ENCODE measurements at regions not wholly inside any gene's neighbourhood (a gene's known extent, or its start where the extent isn't known, plus 50 kb on each side); places are given as distances from the start of the nearest gene placed in this dataset.

- H3K27ac ChIP-seq (ENCODE audit: control insufficient read depth, insufficient read depth, low read length) = no peak overlapping the region
- H2AFZ ChIP-seq (ENCODE audit: control insufficient read depth, low read length) = no peak overlapping the region
- H3K9ac ChIP-seq (ENCODE audit: control insufficient read depth, extremely low read depth, insufficient read depth, low read length) = no peak overlapping the region
- no peaks in the 10 kb centered on the region for H3K79me2 ChIP-seq (ENCODE audit: control insufficient read depth, insufficient read depth, low read length)
- no peak for DNase-seq (ENCODE audit: low read depth, low spot score)
- no peaks in the 10 kb centered on the region for H3K36me3 ChIP-seq (ENCODE audit: control insufficient read depth in 2 of 2, extremely low read depth in 1 of 2, insufficient read depth in 2 of 2, low read length in 2 of 2)
- no peak for FAIRE-seq
- no peak overlapping the region for H3K4me2 ChIP-seq (ENCODE audit: control insufficient read depth, extremely low read depth, insufficient read depth, low read depth, low read length)
- no peak overlapping the region for H3K4me3 ChIP-seq (ENCODE audit: control insufficient read depth in 2 of 3, extremely low read depth in 1 of 3, insufficient read depth in 2 of 3, low read depth in 1 of 3, low read length in 3 of 3)
- no peaks in the 10 kb centered on the region for H3K9me1 ChIP-seq (ENCODE audit: control insufficient read depth, extremely low read depth, insufficient read depth, low read length)
- H4K20me1 ChIP-seq (ENCODE audit: control insufficient read depth, extremely low read depth, insufficient read depth, low read length) = no peaks in the 10 kb centered on the region
- dilution Hi-C loops (cut with MboI; ENCODE audit: extremely low pct_ligation_motif_present, low sequenced_read_pairs) = no loop called here
- no peaks in the 10 kb centered on the region for H3K27me3 ChIP-seq (ENCODE audit: control insufficient read depth, extremely low read depth, insufficient read depth, low read length)
- no peaks in the 10 kb centered on the region for H3K4me1 ChIP-seq (ENCODE audit: control insufficient read depth, extremely low read depth, insufficient read depth, low read length)
- TF ChIP-seq, protein P1, sequence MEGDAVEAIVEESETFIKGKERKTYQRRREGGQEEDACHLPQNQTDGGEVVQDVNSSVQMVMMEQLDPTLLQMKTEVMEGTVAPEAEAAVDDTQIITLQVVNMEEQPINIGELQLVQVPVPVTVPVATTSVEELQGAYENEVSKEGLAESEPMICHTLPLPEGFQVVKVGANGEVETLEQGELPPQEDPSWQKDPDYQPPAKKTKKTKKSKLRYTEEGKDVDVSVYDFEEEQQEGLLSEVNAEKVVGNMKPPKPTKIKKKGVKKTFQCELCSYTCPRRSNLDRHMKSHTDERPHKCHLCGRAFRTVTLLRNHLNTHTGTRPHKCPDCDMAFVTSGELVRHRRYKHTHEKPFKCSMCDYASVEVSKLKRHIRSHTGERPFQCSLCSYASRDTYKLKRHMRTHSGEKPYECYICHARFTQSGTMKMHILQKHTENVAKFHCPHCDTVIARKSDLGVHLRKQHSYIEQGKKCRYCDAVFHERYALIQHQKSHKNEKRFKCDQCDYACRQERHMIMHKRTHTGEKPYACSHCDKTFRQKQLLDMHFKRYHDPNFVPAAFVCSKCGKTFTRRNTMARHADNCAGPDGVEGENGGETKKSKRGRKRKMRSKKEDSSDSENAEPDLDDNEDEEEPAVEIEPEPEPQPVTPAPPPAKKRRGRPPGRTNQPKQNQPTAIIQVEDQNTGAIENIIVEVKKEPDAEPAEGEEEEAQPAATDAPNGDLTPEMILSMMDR (optimal IDR thresholded peaks at IDR 0.05 in 1 of 3, IDR thresholded peaks at IDR 0.05 in 1 of 3, conservative IDR thresholded peaks at IDR 0.05 in 1 of 3; ENCODE audit: extremely low read depth in 1 of 3, insufficient read depth in 2 of 3, low read length in 3 of 3) = no peak
- TF ChIP-seq EZH2 (IDR thresholded peaks at IDR 0.05; ENCODE audit: low read length) = no peak
- H3K9me3 ChIP-seq (ENCODE audit: control insufficient read depth, low read depth, low read length) = no peaks in the 10 kb centered on the region
Observed at GRCh38 chr7:24463474-24463873, 109.8 kb upstream of the PALS2 start.

- Histone ChIP-seq H3K9ac (ENCODE audit: control insufficient read depth, extremely low read depth, insufficient read depth, low read length) (no peak overlapping the region), H3K4me3 (ENCODE audit: control insufficient read depth in 2 of 3, extremely low read depth in 1 of 3, insufficient read depth in 2 of 3, low read depth in 1 of 3, low read length in 3 of 3) (no peak overlapping the region), H2AFZ (ENCODE audit: control insufficient read depth, low read length) (no peak overlapping the region), H3K79me2 (ENCODE audit: control insufficient read depth, insufficient read depth, low read length) (no peaks in the 10 kb centered on the region), H3K4me2 (ENCODE audit: control insufficient read depth, extremely low read depth, insufficient read depth, low read depth, low read length) (no peak overlapping the region), H3K4me1 (ENCODE audit: control insufficient read depth, extremely low read depth, insufficient read depth, low read length) (no peaks in the 10 kb centered on the region), H3K27me3 (ENCODE audit: control insufficient read depth, extremely low read depth, insufficient read depth, low read length) (no peaks in the 10 kb centered on the region), H3K9me3 (ENCODE audit: control insufficient read depth, low read depth, low read length) (no peaks in the 10 kb centered on the region), H3K36me3 (ENCODE audit: control insufficient read depth in 2 of 2, extremely low read depth in 1 of 2, insufficient read depth in 2 of 2, low read length in 2 of 2) (no peaks in the 10 kb centered on the region), H4K20me1 (ENCODE audit: control insufficient read depth, extremely low read depth, insufficient read depth, low read length) (no peaks in the 10 kb centered on the region), H3K27ac (ENCODE audit: control insufficient read depth, insufficient read depth, low read length) (no peak overlapping the region), H3K9me1 (ENCODE audit: control insufficient read depth, extremely low read depth, insufficient read depth, low read length) (no peaks in the 10 kb centered on the region)
- dilution Hi-C loops (cut with MboI; ENCODE audit: extremely low pct_ligation_motif_present, low sequenced_read_pairs) = no loop called here
- DNase-seq (ENCODE audit: low read depth, low spot score) (no peak), FAIRE-seq (no peak)
- TF ChIP-seq, protein P1 (optimal IDR thresholded peaks at IDR 0.05 in 1 of 3, IDR thresholded peaks at IDR 0.05 in 1 of 3, conservative IDR thresholded peaks at IDR 0.05 in 1 of 3; ENCODE audit: extremely low read depth in 1 of 3, insufficient read depth in 2 of 3, low read length in 3 of 3) = no peak
- TF ChIP-seq EZH2 (IDR thresholded peaks at IDR 0.05; ENCODE audit: low read length) = no peak
Observed at GRCh38 chr7:24464861-24465260, 108.4 kb upstream of the PALS2 start.

All from keratinocyte (primary cell).